ENCODE measurements at regions not wholly inside any gene's neighbourhood (a gene's known extent, or its start where the extent isn't known, plus 50 kb on each side); places are given as distances from the start of the nearest gene placed in this dataset.
"Not testable (repeated sequence)": the region's sequence is repeated elsewhere in the genome, so short reads cannot be mapped to it uniquely, and the experiment has no call there.

DNA sequence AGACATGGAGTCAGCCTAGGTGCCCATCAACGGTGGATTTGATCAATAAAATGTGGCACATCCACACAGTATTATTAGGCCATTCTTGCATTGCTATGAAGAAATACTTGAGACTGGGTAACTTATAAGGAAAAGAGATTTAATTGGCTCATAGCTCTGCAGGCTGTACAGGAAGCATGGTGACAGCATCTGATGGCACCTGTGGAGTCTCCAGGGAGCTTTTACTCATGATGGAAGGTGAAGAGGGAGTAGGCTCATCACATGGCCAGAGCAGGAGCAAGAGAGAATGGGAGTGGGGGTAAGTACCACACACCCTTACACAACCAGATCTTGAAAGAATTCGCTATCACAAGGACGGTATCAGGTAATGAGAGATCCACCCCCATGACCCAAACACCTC, 1756.7 kb upstream of the DEFB115 start:
- intact Hi-C loops (cut with micrococcal nuclease); H3K9me2 ChIP-seq (replicated peaks; ENCODE audit: low read length); H3K27me3 ChIP-seq (ENCODE audit: low read length); H3K4me2 ChIP-seq (ENCODE audit: low read length); H3K4me3 ChIP-seq (ENCODE audit: low read length); H2AFZ ChIP-seq (ENCODE audit: low read length); POLR2A ChIA-PET (ENCODE audit: unreplicated experiment); ATAC-seq; H4K20me1 ChIP-seq (ENCODE audit: low read length); BruUV-seq (replicated peaks); H3K27ac ChIP-seq (ENCODE audit: low read length); H3F3A ChIP-seq (ENCODE audit: low read length, unreplicated experiment); H3K4me1 ChIP-seq (ENCODE audit: insufficient read depth, low read length); H3K9me3 ChIP-seq (ENCODE audit: low read length); H3K9ac ChIP-seq (ENCODE audit: low read length); DNase-seq; H3K79me2 ChIP-seq (ENCODE audit: low read length); H3K36me3 ChIP-seq (ENCODE audit: low read depth, low read length); CTCF ChIA-PET: not testable (repeated sequence)

DNA sequence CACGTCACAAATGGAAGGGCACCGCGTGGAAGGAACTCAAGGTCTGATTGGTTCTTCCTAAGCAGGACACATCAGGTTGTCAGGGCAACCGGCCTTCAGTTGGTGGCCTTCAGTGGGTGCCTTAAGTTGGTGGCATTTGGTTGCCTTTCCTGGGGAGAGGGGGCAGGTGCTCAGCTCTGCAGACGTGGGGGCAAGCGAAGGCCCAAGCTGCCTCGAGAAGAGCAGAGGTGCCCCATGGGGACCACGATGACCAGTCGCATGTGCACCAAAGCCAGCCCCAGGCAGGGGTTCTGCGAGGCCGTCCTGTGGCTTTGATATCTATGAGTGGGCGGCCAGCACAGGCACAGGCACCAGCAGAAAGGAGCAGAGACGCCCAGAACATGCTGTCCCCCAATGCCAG, 1742.8 kb upstream of the DEFB115 start:
- H3K36me3 ChIP-seq (ENCODE audit: low read depth, low read length); ATAC-seq; H3K9ac ChIP-seq (ENCODE audit: low read length); BruUV-seq (replicated peaks); H3K27me3 ChIP-seq (ENCODE audit: low read length); H2AFZ ChIP-seq (ENCODE audit: low read length); H3K4me1 ChIP-seq (ENCODE audit: insufficient read depth, low read length); H3K79me2 ChIP-seq (ENCODE audit: low read length); intact Hi-C loops (cut with micrococcal nuclease); H3K9me2 ChIP-seq (replicated peaks; ENCODE audit: low read length); H3K4me3 ChIP-seq (ENCODE audit: low read length); POLR2A ChIA-PET (ENCODE audit: unreplicated experiment); CTCF ChIA-PET; H4K20me1 ChIP-seq (ENCODE audit: low read length); H3K4me2 ChIP-seq (ENCODE audit: low read length); H3F3A ChIP-seq (ENCODE audit: low read length, unreplicated experiment); DNase-seq; H3K9me3 ChIP-seq (ENCODE audit: low read length); H3K27ac ChIP-seq (ENCODE audit: low read length): not testable (repeated sequence)

DNA sequence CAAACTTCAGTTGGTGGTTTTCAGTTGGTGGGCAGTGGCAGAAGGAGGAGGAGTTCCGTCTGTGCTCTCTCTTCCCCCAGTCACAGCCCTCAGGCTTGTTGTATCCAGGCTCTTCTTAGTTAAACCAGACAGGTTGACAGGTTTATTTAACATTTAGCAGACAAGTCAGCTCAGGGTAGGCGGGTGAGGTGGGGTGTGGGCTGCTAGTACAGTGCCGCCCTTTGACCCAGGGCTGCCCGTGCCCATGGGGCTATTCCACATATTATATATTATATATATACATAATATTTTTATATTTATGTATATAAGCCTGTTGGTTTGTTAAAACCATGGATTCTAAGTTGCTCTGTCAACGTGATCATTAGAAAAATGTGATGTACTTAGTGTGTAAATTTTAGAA, 1740.6 kb upstream of the DEFB115 start:
- H4K20me1 ChIP-seq (ENCODE audit: low read length); H2AFZ ChIP-seq (ENCODE audit: low read length); DNase-seq; CTCF ChIA-PET; H3K4me1 ChIP-seq (ENCODE audit: insufficient read depth, low read length); ATAC-seq; H3K9ac ChIP-seq (ENCODE audit: low read length); H3K9me2 ChIP-seq (replicated peaks; ENCODE audit: low read length); intact Hi-C loops (cut with micrococcal nuclease); POLR2A ChIA-PET (ENCODE audit: unreplicated experiment); BruUV-seq (replicated peaks); H3K36me3 ChIP-seq (ENCODE audit: low read depth, low read length); H3K4me2 ChIP-seq (ENCODE audit: low read length); H3K27ac ChIP-seq (ENCODE audit: low read length); H3K4me3 ChIP-seq (ENCODE audit: low read length); H3K27me3 ChIP-seq (ENCODE audit: low read length); H3F3A ChIP-seq (ENCODE audit: low read length, unreplicated experiment); H3K9me3 ChIP-seq (ENCODE audit: low read length); H3K79me2 ChIP-seq (ENCODE audit: low read length): not testable (repeated sequence)

DNA sequence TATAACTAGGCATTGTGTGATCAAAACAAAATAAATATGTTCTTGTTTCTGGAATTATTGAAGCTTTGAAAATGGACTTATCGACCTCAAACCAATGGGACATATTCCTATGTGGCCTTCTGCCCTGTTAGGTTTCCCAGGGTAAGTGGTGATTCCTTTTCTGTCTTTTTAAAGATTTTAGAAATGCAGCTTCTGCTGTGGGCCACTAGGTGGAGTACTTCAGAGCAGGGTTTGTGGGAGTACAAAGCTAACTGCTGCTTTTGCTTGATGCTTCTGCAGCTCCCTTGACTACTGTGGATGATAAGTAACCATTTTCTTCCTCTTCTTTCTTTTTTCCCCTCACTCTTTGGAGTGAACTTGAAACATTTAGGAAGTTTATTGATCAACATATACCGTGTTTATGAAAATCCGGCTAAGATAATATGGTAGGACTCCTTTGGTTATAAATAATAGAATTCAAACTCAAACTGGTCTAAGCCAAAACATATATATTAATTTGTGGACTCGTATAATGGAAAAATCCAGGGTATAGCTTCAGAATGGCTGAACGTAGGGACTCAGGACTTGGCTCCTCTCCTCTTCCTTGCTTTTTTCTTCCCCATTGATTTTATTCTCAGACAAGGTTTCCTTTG, 1737.7 kb upstream of the DEFB115 start:
- H3K9me2 ChIP-seq (replicated peaks; ENCODE audit: low read length); ATAC-seq; H3K27me3 ChIP-seq (ENCODE audit: low read length); H3K36me3 ChIP-seq (ENCODE audit: low read depth, low read length); H4K20me1 ChIP-seq (ENCODE audit: low read length); H2AFZ ChIP-seq (ENCODE audit: low read length); CTCF ChIA-PET; BruUV-seq (replicated peaks); H3K79me2 ChIP-seq (ENCODE audit: low read length); H3K4me2 ChIP-seq (ENCODE audit: low read length); POLR2A ChIA-PET (ENCODE audit: unreplicated experiment); H3K4me3 ChIP-seq (ENCODE audit: low read length); H3K27ac ChIP-seq (ENCODE audit: low read length); intact Hi-C loops (cut with micrococcal nuclease); H3K9me3 ChIP-seq (ENCODE audit: low read length); H3K4me1 ChIP-seq (ENCODE audit: insufficient read depth, low read length); H3F3A ChIP-seq (ENCODE audit: low read length, unreplicated experiment); H3K9ac ChIP-seq (ENCODE audit: low read length): not testable (repeated sequence)
- DNase-seq, result peak; percentile 1
- TF ChIP-seq, protein P1, sequence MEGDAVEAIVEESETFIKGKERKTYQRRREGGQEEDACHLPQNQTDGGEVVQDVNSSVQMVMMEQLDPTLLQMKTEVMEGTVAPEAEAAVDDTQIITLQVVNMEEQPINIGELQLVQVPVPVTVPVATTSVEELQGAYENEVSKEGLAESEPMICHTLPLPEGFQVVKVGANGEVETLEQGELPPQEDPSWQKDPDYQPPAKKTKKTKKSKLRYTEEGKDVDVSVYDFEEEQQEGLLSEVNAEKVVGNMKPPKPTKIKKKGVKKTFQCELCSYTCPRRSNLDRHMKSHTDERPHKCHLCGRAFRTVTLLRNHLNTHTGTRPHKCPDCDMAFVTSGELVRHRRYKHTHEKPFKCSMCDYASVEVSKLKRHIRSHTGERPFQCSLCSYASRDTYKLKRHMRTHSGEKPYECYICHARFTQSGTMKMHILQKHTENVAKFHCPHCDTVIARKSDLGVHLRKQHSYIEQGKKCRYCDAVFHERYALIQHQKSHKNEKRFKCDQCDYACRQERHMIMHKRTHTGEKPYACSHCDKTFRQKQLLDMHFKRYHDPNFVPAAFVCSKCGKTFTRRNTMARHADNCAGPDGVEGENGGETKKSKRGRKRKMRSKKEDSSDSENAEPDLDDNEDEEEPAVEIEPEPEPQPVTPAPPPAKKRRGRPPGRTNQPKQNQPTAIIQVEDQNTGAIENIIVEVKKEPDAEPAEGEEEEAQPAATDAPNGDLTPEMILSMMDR (conservative IDR thresholded peaks at IDR 0.05; ENCODE audit: low read depth, low read length), result peak; percentile 44
